Stimulated activated CD4-positive, alpha-beta T cell treated with anti-CD3 and anti-CD28 coated beads, Interleukin-12 subunit alpha, Interleukin-12 subunit beta, amount 100 ng/mL, for 4 hours (primary cell): ENCODE measurements at regions not wholly inside any gene's neighbourhood (a gene's known extent, or its start where the extent isn't known, plus 50 kb on each side); places are given as distances from the start of the nearest gene placed in this dataset.
"Not testable (repeated sequence)": the region's sequence is repeated elsewhere in the genome, so short reads cannot be mapped to it uniquely, and the experiment has no call there.

Experiments
- DNase-seq: peaks from one replicate; pipeline ENCODE4 v3.0.0-alpha.2; 2020

DNA sequence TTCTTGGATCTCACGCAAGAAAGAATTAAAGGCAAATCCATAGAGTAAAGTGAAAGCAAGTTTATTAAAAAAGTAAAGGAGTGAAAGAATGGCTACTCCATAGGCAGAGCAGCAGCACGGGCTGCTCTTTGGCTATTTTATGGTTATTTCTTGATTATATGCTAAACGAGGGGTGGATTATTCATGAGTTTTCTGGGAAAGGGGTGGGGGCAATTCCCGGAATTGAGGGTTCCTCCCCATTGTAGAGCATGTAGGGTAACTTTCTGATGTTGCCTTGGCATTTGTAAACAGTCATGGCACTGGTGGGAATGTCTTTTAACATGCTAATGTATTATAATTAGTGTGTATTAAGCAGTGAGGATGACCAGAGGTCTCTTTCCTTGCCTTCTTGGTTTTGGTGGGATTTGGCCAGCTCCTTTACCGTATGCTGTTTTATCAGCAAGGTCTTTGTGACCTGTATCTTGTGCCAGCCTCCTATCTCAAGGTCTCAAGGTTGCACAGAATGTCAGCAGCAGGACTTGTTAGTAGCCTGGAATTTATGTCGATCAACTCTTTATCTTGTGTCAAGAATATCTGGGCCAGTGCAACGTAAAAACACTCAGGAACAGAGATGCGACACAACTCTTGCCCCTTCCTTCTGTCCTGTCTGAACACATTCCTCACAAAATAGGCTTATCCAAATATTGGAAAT lies 931.4 kb downstream of the QKI start:
- DNase-seq = no peak

DNA sequence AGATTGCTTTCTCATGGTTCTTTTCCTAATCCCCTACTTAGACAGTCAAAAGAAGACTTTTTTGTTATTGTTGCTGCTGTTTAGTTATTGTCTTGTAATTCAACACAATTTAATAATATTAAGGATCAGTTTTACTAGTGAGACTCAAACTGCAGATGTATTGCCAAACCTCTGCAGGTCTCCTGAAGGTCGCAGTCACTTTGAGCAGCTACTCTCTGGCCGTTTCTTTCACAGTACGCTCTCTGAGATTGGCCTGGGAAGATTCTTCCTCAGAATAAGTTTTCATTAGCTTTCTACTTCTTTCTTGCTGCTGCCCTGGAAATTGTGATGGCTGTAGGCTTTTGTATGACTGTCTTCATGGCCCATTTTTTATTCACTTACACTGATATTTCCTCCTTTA lies 930.8 kb downstream of the QKI start:
- DNase-seq = no peak

DNA sequence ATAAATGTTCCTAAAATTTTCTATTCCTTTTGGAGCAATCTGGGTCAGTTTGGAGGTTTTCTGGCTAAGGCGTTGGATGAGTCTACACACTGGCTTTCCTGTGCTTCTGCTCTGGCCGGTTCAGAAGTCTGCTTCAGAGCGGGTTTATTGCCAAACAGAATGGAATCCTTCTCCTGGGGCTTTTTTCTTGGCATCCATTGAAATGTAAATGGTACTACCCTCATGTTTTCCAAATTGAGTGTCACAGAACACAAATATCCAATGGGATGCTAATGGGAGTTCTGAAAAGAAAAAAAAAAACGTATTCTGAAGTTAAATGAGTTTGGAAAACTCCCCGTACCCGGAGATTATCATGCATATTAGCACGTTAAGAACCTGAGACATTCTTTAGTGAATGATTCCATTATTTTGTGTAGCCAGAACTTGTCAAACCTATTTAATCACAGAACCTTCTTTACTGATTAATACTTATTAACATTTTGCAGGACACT lies 930.3 kb downstream of the QKI start:
- no peak for DNase-seq

DNA sequence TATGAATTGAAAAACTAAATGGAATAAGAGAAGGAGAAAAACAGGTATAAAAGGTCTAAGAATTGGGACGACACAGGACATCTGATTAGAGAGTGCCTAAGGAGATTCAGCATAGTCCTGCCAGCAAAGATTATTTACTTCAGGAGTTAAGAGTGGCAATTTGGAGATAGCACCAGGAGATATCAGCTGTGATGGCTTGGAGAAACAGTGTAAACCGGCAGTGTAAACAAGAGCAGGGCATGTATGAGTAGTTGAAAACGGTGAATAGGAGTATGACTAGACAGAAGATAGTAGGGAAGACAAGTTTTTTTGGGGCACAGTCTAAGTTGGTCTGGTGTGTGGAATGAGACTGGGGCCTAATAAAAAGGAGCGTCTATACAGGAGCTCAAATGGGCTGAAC lies 924.9 kb downstream of the QKI start:
- not testable (repeated sequence) for DNase-seq

DNA sequence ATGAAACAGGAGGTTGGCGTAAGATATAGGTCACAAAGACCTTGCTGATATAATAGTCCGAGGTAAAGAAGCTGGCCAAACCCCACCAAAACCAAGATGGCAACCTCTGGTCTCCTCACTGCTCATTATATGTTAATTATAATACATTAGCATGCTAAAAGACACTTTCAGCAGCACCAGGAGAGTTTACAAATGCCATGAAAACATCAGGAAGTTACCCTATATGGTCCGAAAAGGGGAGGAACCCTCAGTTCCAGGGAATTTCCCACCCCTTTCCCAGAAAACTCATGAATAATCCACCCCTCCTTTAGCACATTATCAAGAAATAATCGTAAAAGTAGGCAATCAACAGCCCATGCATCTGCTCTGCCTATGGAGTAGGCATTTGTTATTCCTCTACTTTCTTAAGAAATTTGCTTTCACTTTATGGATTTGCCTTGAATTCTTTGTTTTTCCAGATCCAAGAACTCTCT lies 923.4 kb downstream of the QKI start:
- no peak for DNase-seq

DNA sequence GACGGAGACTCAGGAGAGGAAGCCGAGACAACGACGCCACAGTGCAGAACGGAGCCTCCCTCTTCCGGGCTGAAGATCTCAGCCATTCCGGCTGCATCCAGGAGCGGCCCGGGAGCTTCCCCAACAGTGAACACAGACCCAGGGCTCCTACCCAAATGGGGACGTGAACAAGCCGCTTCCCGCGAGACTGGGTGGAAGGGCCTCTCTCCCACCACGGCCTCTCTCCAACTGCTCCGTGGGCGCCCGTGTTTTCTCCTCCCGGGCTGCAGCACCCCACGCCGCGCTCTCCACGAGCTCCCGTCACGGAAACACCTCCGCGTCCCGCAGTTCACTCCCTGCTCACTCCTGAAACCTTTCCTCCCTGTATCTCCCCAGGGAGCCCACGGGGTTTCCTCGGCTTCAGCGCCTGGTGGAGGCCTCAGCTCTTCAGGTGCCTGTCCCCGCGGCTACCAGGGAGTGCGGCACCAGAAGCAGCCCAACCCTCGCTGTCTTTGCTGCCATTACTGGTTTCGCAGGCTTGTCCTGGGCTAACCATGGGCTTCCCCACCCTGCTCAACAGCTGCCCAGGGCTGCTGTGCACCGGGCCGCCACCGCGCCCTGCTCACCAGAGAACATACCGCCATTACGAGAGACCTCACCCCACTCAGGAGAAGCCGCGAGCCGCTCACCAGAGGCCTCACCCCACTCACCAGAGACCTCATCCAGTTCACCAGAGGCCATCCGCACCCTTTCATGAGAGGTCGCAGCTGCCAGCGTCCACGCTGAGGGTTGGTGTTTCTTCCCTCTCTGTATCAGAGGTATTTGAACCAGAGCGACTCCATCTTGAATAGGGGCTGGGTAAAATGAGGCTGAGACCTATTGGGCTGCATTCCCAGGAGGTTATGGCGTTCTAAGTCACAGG lies 922.8 kb downstream of the QKI start:
- no peak for DNase-seq

DNA sequence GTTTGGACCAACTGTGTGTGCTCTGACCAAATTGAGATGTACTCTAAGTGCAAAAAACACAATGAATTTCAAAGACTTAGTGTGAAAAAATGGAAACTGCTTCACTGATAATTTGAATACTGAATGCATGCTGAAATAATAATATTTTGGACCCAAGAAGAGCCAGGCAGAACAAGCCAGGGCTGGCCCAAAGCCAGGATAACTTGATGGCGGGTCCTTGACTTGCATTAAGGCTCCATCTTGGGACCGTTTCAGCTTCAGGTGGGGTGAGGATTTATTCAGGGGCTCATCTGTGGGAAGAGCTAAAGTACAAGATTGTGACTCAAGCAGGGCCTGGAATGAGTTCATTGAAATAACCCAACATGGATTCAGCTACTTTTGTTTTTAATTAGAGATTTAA lies 921.9 kb downstream of the QKI start:
- DNase-seq = no peak

DNA sequence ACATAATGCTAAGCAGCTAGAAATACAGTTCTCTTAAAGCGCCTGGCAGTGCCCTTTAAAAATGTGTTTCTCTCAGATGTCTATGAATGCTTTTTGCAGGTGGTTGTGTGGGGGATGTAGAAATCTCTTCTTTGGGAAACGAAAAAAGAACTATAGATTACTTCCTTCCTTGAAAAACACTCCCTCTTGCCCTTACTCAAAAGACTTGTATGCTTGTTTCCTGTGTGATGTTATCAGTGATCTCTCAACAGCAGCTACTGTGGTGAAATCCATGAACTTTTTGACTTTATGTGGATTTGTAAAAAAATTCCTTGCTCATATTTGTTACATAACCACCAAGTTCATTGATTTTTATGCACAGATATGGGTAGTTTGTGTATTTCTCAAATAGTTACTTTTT lies 916.5 kb downstream of the QKI start:
- no peak for DNase-seq

DNA sequence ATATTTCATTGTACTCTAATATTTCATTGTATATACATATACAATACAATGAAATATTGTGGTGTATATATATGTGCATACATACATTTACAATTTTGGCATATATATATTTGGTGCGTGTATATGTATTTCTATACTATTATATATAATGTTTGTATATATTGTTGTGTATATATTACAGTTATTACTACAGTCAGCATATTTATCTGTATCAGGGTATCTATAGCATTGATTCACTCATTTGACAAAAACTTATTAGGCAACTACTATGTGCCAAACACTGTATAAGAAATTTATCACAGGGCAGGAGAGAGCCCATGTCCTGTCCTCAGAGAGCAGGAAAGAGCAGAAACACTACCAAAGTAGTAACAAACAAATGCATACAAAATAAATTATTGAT lies 910.6 kb downstream of the QKI start:
- no peak for DNase-seq

DNA sequence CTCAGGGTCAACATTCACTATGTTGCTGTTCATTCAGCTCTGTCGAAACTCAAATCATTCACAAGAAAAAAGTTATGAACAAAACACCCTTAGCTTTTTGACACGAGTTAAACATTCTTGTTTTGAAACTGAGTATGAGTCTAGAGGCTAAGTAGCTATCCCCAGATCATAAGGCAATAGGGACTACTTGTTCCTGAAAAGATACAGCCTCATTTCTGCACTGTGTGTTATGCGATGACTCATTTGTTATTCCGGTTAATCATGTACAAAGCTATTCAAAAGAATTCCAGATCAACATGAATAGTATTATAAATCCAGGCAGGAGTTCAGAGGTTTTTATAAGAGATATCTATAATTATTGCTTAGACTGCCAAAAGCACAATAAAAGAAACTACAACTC lies 908.0 kb downstream of the QKI start:
- DNase-seq = no peak

DNA sequence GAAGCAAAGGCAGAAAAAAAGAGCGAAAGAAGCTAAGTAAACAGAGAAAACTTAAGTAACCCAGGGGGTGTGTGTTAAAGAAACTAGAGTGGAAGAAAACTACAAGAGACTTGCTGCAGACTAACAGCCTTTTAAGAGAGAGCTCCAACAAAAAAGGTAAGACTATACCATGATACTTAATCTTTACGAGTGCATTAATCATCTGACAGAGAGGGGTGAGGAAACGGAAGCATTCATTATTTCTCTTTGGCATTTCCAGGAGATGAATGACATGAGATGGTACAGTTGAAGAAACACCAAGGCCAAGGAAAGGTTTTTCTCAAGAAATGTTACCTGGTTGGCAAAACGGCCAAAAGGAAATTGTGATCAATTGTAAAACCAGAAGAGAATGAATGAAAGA lies 906.8 kb downstream of the QKI start:
- DNase-seq = no peak

DNA sequence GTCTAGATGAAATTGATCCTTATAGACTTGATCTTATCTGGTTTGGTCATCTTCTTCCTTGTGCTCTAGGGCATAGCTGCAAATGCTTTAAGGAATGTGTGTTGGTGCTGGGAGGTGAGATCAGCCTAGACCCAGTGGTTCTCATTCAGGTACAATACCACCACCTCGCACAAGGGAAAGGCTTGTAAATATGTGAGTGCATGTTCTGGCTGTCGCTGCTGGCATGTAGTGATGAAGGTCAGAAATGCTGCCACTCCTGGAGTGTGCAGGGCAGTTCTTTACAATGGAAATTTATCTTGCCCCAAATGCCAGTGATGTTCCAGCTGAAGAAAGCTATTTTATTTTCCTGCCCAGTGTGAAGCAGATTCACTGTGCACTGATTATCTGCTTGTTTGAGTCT lies 900.9 kb downstream of the QKI start:
- no peak for DNase-seq

DNA sequence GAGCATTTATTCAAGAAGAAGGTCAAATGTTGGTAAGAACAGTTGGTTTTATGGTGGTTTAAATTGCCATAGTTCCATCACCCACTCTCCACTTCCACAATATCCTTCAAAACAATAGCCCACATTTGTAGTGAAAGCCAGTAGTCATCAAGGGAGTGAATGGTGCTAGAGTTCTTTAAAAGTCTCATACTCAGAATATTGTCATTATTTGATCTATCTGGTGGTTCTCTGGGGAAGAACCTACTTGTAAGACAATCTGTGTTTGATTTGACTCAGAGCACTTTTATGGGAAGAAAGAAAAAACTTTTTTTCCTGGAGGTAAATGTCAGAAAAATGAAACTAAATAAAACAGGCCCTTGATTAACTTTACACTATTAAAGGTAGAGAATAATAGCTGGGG lies 893.8 kb downstream of the QKI start:
- no peak for DNase-seq

DNA sequence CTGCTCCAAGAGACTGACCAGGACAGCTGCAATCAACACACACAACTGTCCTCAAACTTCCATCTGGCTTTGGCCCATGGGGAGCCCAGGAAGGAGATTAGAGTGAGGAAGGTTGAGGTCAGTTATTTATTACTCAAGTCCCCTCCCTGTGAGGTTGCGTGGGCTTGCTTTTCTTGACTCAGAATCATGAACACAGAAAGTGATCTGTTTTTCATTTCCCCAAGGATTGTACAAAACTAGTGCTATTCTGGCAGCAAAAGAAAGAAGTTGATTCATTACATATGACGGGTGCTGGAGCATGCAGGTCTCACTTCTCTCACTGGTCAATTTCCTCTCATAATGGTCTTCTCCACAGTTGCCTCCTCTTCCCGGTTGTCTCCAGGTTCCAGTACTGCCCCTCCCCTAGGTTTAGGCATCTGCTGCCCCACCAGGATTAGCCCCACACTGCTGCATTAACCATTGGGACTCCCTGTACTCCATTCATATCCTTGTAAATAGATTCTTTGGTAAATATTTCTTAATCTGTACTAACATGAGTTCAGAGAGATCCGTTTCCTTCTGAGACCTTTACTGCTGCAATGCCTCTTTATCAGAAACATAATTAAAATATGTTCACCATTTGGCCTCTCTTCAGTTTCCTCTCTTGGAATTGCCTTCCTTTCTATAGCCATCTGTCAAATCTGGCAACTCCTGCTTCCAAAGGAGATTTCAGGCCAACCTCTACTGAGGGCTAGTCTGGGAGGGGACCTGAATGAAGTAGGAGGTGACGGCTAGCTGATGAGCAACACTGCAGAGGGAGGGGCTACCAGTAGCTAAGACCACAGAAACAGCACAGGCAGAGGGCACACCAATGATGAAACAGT lies 888.8 kb downstream of the QKI start:
- no peak for DNase-seq

DNA sequence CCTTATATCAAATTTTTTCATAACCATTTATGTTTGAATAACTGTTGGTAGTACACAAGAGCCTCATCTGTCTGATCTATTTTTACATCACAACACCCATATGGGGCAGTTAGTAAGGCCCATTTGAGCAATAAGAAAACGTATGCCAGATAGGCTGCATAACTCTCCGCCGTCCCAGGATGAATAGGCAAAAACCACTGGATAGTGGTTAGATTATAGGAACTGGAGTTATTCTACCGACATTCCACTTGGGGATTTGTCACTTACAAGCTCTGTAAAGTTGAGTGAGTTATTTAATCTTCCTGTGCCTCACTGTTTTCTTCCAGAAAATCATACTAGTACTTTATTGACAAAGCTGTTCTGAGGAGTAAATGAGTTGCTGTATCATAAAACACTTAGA lies 881.9 kb downstream of the QKI start:
- no peak for DNase-seq

DNA sequence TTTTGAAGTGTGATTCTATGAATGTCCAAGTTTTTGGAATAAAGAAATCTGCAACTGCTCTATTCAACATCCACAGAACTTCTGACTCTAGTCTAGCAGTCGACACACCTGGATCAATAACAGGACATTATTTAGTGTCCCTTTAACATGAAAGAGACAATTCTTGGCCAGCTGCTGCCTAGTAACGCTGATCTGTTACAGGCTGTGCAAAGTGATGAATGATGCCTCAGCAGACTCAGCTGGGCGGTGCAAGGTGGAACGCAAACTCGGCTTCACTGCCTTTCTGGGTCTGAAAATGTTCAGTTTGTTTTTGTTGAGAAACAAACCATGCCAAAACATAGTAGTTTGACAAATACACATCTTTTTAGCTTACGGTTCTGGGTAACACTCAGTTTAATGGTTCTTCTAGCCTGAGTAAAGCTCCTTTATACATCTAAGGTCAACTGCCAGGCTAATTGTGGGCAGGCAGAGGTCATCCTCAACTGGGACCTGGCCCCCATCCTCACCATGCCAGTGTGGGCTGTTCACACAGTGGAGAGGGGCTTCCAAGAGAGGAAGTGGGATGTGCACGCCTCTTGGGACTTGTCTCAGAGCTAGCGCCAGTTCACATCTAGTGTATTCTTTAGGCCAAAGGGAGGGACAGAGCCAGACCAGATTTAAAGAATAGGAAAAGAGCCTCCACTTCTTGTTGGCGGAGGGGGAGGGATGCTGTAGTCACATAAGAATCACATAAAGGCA lies 879.7 kb downstream of the QKI start:
- DNase-seq = no peak

DNA sequence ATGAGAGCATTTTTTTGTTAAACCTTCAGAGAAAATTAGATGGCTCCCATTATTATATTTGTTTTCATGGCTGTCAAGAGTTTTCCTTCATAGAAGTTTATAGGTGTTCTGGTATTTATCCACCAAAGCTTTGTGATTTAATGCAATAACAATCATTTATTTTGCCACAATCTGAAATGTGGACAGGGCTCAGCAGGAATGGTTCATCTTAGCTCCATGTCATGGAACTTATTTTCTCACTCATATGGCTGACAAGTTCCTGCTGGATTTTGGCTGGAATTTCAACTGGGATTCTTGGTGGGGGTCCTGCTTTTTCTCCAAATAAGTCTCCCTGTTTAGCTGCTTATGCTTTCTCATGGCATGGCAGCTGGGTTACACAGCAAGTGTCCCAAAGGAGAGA lies 876.7 kb downstream of the QKI start:
- no peak for DNase-seq

DNA sequence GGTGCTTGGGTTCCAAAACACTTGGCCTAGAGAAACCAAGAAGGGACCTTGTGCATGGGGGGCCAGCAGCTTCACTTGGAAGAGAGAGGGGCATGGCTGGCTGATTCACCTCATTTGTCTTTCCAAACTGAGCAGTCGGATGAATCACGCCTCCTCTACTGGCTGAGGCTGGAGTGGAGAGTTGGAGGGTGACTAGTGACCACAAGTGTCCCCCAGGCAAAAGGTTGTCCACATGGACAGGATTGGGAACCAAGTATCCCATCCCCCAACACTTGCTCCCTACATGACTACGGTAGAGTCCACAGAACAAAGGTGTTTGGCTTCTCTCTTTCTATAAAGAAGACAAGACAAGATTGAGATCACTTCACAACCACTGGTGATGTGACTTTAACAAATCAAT lies 875.6 kb downstream of the QKI start:
- DNase-seq = no peak

DNA sequence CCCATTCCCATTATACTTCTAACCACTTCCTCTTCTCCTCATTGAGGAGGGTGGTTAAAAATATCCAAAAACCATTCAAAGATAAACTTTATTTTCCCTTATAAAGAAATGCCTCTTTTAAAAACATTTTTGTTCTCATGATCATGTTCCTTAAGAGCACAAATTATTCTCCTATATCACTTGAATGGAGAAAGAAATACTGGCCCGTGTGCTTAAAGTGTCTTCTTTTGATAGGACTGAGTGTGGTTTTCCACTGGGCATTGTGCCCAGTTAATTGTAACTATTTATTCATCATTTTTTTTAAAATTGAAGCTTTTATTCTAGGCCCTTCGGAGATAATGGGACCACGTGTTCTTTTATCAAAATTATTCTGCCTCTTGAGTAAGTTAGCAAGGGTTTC lies 871.5 kb downstream of the QKI start:
- no peak for DNase-seq

DNA sequence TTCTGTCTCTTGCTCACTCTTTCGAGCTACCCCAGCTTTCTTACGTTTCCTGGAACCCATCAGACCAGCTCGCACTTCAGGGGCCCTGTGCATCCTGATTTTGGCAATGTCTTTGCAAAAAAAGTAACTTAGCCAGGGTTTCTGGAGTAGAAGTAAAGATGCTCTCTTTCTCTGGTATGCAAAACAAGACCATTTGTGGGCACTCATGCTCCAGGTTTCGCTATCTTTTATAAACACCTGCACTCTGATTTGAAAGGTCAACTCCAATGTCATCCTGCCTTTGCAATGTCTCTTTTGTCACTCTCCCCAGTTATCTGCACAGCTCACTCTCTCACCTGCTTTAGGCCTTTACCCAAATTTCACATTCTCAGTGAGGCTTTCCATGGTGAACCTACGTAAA lies 869.1 kb downstream of the QKI start:
- no peak for DNase-seq

DNA sequence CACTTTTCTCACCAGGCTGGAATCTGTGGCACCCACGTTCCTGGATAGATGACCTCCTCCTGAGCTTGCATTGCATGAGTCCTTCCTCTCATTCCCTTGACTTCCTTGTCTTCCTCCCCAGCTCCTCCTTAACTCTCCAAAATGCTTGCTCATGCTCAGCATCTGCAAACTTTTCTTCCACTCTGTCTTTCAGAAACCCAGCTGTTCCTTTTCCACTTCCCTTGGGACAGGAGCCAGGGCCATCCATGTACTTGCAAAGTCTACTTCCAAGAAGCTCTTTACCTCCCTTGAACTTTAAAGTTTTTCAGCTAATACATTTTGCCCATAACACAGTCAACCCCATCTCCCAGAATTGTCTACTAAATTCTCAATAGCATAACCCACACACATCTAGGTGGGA lies 861.7 kb downstream of the QKI start:
- no peak for DNase-seq

DNA sequence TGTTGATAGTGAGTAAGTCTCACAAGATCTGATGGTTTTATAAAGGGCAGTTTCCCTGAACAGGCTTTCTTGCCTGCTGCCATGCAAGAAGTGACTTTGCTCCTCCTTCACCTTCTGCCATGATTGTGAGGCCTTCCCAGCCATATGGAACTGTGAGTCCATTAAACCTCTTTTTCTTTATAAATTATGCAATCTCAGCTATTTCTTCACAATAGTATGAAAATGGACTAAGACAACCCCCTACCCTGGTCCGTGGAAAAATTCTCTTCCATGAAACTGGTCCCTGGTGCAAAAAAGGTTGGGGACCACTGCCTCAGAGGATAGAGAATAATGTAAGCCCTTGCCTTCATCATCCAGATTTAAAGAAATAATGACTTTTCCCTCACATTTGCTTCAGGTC lies 861.3 kb downstream of the QKI start:
- DNase-seq = no peak

DNA sequence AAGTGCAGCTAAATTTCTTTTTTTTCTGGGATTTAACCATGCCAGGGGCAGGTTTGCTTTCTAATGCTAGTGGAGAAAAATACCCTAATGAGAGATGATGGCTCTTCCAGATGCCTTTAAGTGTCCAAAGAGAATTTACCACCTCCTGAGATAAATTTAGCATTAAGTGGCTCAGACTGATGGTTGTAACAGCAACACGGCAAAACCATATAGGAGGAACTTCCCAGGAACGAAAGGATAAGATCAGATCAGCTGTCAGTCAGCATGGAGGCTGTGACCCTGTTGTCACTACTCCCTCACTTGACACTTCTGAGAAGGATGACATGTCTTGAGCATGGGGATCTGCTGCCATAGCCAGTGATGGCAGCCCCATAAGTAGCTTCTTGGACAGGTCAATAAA lies 860.0 kb downstream of the QKI start:
- no peak for DNase-seq
